Renal cortical epithelial cell (primary cell): ENCODE measurements at regions not wholly inside any gene's neighbourhood (a gene's known extent, or its start where the extent isn't known, plus 50 kb on each side); places are given as distances from the start of the nearest gene placed in this dataset.

ENCODE experiments used
- DNase-seq: peaks from one replicate; pipeline ENCODE4 v3.0.0-alpha.2; 2011; ENCODE audit warnings: low read depth

DNA sequence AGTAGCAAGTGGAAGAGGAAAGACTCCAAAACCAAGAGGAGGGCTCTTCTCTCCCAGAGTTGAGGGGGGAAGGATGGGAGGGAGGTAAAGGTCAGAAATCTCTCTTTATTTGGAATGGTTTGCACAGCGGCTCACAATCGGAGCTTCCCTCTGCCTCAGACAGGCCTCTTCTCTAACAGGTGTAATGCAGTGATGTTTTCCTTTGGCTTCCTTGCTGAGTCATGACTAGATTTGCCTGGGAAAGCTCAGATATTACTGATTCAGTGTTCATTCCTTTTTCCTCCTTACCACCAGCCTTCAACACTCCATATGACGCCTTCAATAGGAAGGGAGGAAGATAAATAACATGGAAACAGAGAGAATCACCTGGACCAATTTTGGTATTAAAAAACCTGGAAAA lies 136.6 kb downstream of the RNF152 start:
- peak; percentile 9 for DNase-seq

DNA sequence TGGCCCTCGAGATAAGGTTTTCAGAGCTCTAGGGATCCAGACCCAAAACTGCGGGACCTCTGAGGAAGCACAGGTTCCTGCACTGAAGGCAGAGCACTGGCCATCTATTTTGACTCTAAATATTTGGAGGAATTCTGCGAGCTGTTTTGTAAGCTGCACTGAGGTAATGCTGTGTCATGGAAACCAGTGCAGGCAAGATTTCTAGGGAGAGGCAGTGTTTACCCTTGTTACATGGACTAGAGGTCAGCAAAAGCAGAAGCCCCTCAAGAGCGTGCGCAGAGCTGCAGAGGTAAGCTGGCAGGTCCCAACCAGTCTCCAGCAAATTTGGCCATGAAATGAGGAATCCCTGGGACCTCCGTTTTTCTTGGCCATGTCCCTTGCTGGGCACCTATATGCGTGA lies 137.3 kb downstream of the RNF152 start:
- DNase-seq: peak; percentile 11

GRCh38 chr18:61754039-61754583 lies 138.7 kb downstream of the RNF152 start:
- no peak for DNase-seq

- DNase-seq: no peak
Observed at GRCh38 chr18:61753373-61753772, 139.4 kb downstream of the RNF152 start.

DNA sequence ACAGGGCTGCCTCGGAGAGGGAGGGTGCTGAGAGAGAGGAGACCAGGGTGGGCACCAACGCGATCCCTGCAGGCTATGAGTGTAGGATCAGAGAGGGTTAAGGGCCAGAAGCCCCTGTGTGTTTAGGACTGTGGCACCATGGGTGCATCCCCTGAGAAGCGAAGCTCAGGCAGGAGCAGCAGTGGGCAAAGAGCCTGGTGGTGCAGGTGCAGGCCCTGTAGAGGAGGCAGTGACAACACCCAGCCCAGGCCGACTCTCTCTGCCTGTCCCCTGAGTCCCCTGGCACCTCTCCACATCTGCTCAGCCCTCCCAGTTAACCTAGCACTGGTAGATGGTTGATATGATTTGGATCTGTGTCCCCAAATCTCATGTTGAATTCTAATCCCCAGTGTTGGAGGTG lies 139.8 kb downstream of the RNF152 start:
- DNase-seq: no peak

GRCh38 chr18:61750840-61751668 lies 141.8 kb downstream of the RNF152 start:
- no peak for DNase-seq

DNA sequence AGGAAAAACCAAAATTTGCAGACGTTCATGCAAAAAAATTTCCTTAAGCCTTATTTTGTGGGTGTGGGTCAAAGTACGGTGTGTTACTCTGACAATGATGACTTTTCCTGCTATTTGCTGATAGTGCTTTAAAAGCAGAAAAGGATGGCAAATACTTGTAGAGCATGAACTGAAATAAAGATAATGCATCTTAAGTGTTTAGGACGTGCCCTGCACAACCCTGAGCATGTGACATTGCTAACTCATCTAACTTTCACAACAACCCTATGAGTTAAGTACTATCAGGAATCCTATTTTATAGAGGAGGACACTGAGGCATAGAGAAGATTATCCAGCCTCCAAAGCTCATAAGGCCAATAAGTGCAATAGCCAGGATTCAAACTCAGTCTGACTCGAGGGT lies 143.3 kb downstream of the RNF152 start:
- DNase-seq: no peak

DNA sequence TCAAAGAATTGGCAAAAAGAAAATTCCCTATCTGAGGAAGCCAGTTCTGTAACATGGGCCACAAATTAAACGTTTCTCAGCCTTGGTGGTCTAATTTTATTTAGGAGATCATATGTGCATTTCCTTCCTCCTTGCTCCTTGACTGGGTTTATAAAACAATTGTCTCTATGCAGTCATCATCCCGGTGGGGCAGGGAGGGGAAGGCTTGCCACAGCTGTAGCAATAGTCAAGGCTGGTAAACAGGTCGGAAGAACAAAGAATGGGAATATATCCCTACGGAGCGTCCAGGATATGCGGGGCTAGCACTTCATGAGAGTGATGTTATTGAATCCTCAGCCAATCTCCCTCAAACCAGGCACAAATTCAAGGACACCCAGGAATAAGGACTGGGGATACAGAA lies 143.8 kb downstream of the RNF152 start:
- no peak for DNase-seq

DNA sequence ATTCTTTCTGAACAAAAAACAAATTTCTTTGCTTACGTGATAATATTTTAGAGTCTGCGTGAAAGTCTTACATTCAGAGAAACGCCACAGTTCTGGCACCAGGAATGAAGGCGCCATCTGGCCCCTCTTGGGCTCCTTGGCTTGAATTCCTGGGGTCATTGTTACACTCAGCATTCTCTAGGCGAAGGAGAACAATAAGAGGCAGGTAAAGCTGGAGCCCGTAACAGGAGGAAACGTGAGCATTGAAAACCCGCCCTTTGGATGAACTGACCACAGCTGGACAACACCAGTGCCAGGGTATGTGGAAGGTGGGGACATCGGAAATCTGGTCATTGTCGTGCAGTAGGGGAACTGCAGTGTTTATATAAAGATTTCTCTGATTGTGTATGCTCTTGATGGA lies 144.8 kb downstream of the RNF152 start:
- DNase-seq: no peak

DNA sequence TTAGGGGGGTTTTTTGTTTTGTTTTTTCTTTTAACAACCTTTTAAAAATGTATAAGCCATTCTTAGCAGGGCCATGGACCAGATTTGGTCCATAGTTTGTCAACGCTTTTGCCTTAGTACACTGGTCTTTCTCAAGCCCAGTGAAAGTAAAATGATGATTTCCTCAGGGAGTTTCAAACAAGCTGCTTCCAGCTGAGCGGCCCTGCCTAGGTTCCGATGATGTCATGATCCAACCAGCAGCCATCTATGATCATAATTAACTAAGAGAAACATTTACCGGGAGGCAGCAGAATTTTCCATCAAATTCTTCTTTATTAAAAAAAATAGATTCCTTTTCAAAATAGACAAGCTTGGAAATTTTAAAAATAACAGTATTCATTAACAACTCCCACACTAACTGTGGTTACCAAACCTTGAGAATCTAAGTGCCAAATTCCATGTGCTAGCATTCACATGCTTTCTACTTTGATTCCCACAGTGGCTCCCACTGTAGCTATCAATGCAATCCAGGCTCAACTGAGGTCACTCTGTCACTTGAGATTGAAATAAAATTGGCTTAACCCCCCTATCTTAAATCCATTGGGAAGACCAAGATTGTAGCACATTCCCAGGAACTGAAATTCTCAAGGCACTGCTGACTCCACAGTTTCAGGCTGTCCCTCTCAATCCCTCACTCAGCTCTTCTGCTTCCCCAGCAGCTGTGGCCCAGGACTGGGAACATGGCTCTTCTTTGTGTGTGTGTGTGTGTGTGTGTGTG lies 148.9 kb downstream of the RNF152 start:
- peak; percentile 34 for DNase-seq

DNA sequence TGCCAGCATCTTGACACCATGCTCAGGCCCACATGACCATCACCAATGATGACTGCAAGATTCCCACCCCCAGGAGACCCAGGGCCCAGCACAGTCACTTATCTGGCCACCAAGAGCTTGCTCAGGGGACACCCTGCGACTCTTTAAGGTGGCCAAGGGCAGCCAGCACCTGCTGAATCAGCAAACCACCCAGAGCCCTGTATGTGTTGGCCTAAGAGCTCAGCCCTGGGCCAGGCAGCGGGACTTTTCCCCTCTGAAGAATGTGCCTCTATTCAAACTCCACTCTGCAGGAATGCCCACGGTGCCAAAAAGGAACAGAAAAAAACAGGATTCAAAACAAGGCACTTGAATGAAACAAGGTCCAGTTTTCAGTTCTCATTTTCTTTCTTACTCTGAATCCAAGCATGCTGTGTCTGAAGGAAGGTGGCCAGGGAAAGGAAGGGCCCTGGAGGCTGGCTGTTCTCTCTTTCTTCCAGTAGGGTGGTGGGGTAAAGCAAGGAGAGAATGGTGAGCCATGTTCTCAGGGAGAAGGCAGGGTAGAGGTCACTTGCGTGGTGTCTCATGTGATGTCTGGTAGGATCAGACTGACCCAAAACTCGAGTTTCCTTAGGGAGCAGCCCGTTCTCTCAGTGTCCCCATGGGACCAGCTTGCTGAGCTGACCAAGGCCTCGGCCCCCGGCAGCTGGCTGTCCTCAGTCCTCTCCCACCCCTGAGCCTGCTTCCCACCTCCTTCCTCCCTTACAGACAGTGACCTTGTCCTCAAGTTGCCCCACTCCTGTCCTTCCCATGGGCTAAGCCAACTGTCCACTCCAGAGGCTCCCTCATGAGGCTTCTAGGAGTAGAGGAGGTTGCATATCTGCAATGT lies 150.0 kb downstream of the RNF152 start:
- DNase-seq: no peak

- DNase-seq: no peak
Observed at GRCh38 chr18:61741881-61742454, 150.8 kb downstream of the RNF152 start.

DNA sequence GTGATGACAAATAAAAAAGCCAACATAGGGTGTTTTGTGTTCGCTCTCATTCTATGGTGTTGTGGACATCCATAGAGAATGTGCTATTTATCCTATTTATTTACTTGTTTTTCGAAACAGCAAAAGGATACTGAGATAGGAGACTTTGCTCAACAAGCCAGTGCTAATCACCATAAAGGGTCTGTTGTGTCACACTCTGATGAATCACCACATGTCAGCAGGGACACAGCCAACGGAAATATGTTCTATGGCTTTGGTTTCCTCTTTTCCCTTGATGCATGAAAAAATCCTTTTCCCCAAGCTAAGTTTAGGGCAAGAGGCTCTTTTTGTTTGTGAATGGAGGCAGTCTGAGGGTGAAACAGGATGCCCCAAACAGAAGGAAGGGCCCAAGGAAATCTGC lies 154.3 kb downstream of the RNF152 start:
- DNase-seq: peak; percentile 63

DNA sequence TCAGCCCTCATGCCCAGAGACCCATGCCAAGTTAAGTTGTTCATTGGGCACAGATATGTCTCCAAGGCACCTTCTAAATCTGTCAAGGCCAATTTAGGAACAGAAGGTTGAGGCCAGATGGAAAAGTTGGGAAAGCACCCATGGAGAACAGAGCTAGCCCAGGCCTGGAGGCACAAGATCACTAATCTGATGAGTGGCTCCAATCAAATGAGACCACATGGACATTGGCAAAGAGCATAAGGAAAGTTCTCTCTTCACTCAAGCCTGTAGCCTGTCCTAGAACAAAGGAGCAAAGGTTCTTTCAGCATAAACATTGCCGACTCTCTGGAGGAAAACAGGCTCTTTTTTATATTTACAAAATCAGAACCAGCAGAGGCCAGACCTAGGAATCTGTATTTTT lies 154.8 kb downstream of the RNF152 start:
- DNase-seq: peak; percentile 72

- peak; percentile 81 for DNase-seq
Observed at GRCh38 chr18:61736133-61736532, 156.7 kb downstream of the RNF152 start.

GRCh38 chr18:61735564-61736102 lies 157.2 kb downstream of the RNF152 start:
- peak; percentile 97 for DNase-seq

DNA sequence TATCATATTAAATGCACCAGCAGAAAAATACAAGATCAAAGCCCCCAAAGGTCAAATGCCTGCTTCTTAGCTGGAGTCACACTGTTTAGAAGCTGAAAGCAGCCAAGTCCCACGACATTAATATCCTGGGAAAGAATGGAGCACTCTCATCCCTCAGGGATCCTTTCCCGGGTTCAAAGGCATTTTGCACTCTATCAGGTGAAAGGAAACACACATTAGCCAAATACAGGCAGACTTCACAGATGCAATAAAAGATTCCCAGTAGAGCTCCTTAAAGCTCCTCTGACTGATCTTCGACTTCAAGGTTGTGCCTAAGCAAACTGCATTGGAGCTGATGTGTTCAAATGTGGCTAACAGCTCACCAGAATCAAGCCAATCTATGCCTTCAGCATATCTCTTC lies 158.4 kb downstream of the RNF152 start:
- peak; percentile 4 for DNase-seq

- DNase-seq: no peak
Observed at GRCh38 chr18:61732854-61733253, 160.0 kb downstream of the RNF152 start.

DNA sequence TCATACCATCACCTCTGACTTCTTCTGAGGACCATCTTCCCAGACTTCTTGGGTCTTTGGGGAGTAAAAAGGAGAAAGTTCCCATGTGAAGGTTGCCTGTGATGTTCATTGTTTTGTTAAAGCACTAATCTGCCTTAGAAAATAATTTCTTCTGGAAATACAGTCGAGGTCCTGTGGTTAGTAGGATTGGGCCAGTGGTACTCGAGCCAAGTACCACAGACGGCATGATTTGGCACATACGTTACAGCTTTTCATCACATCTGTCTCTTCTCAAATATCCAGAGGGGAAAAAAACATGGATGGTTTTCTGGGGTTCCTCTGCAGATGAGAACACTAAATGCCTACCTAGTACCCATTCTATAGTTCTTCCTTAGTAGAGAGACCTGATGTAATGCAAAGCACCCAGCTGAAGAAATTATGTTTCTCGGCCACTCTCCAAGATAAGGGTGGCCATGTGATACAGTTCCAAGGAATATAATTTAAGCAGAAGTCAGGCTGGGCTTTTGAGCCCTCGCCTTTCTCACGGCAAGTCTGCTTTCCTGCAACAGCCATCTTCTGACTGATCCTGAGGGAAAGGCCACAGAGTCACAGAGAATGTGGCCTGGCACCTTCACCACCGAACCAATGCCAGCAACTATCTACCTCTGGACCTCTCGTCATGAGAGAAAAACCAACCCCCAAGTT lies 161.0 kb downstream of the RNF152 start:
- no peak for DNase-seq

- no peak for DNase-seq
Observed at GRCh38 chr18:61731178-61731577, 161.6 kb downstream of the RNF152 start.

- DNase-seq: no peak
Observed at GRCh38 chr18:61729322-61729721, 163.5 kb downstream of the RNF152 start.
